GM13976 (cell line): ENCODE measurements at regions not wholly inside any gene's neighbourhood (a gene's known extent, or its start where the extent isn't known, plus 50 kb on each side); places are given as distances from the start of the nearest gene placed in this dataset.

Experiments used
- DNase-seq: peaks from one replicate; pipeline ENCODE4 v3.0.0; 2012; ENCODE audit warnings: low spot score
- CTCF ChIP-seq: IDR thresholded peaks from 2 replicates; pipeline ENCODE4 v1.5.1; 2012; ENCODE audit warnings: borderline replicate concordance, mild to moderate bottlenecking; ENCODE audit not compliant: insufficient read depth; ENCODE audit errors: extremely low read depth, missing control alignments, control extremely low read depth
- in situ Hi-C: fragments of 300-500 bp; cut with MboI; formaldehyde crosslinking; loops from one replicate; pipeline ENCODE4 v1.12.0; 2022; ENCODE audit warnings: low sequenced_read_pairs, mixed read lengths, inconsistent platforms; ENCODE audit not compliant: unreplicated experiment

GRCh38 chr13:70424928-70425327, 316.7 kb upstream of the KLHL1 start:
- in situ Hi-C loops, result no loop called here
- no peak for DNase-seq
- no peak for TF ChIP-seq CTCF

GRCh38 chr13:70424428-70424827, 316.2 kb upstream of the KLHL1 start:
- DNase-seq, result no peak
- no peak for TF ChIP-seq CTCF
- in situ Hi-C loops, result no loop called here

DNA sequence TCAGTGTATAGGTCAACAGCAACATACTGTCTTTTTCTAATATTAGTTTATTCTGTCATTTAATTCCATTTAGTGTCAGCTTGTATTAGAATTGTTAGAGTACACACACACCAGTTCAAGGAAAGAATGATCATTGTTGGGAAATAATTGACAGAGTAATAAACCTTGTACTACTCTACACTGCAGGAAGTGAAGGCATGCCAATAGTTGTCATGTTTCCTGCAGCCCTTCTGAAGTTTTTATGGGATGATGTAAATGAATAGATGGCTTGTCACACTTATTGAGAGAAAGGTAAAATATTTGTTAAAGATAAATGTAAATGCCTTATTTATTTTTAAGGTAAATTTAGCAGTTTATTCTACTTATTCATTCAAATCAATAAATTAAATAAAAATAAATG, 306.9 kb upstream of the KLHL1 start:
- no peak for TF ChIP-seq CTCF
- in situ Hi-C loops, result no loop called here
- DNase-seq, result no peak

DNA sequence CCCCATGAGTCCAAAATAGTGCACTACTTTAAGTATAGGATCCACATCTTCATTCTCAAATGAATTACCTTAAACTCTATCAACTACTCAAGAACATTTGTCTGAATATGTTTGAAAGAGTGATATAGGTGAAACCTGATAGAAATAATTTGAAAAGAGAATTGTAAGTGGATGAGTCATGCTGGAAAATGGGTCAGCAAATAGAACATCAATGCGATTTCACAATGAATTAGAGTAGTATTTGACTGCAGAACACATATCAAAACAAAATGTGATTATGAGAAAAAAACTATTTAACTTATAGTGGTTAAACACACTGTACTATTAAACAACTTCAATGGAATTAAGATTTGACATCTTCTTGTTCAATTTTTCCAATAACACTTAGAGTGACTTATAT, 300.6 kb upstream of the KLHL1 start:
- in situ Hi-C loops, result no loop called here
- no peak for TF ChIP-seq CTCF
- DNase-seq, result no peak

DNA sequence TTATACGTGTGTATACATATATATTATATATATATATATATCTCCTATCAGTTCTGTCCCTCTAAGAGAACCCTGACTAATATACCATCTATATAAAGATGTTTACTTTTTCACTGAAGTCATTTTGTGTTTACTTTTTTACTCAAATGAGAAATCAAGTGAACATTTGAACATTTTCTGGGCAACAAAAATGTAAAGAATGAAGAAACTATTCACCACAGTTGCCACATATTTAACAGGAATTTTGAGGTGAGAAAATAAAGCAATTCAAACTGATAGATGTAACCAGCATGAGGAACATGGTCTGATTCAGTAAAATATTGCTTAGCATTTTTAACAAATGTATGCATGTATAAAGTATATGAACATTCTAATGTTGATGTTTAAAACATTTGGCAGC, 299.2 kb upstream of the KLHL1 start:
- no peak for TF ChIP-seq CTCF
- in situ Hi-C loops, result no loop called here
- no peak for DNase-seq

DNA sequence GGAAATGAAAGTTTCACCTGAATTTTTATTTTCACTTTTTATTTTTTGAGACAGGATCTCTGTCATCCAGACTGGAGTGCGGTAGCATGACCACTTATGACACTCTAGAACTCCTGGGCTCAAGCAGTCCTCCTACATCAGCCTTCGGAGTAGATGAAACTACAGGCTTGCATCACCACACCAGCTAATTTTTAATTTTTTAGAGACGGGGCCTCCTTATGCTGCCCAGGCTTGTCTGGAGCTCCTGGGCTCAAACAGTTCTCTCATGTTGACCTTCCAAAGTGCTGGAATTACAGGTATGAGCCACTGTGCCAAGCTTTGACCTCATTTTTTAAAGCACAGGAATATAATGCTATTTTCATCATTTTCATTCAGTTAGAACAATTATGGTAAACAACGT, 297.0 kb upstream of the KLHL1 start:
- TF ChIP-seq CTCF, result no peak
- in situ Hi-C loops, result no loop called here
- DNase-seq, result no peak

- DNase-seq, result no peak
- TF ChIP-seq CTCF, result no peak
- in situ Hi-C loops, result no loop called here
Measured at GRCh38 chr13:70394031-70394548, 285.8 kb upstream of the KLHL1 start.
